GM21390 (cell line): ENCODE measurements at regions not wholly inside any gene's neighbourhood (a gene's known extent, or its start where the extent isn't known, plus 50 kb on each side); places are given as distances from the start of the nearest gene placed in this dataset.

ENCODE experiments used
- ATAC-seq: cut with Tn5 transposase; IDR thresholded peaks from one replicate; pipeline ENCODE4 v1.9.1; 2021; ENCODE audit not compliant: unreplicated experiment

- no peak for ATAC-seq
Observed at GRCh38 chr2:71743995-71744675, 290.8 kb downstream of the DYSF start.

GRCh38 chr2:71742953-71743601, 289.7 kb downstream of the DYSF start:
- no peak for ATAC-seq

GRCh38 chr2:71736986-71737385, 283.6 kb downstream of the DYSF start:
- ATAC-seq, result no peak

GRCh38 chr2:71736091-71736861, 282.9 kb downstream of the DYSF start:
- ATAC-seq, result no peak
